Loucy (cell line): ENCODE measurements at regions not wholly inside any gene's neighbourhood (a gene's known extent, or its start where the extent isn't known, plus 50 kb on each side); places are given as distances from the start of the nearest gene placed in this dataset.
"Not testable (repeated sequence)": the region's sequence is repeated elsewhere in the genome, so short reads cannot be mapped to it uniquely, and the experiment has no call there.

Source experiments
- H2AFZ ChIP-seq: fragments of 200-600 bp; sonication (generic); 2 replicates; pipeline ENCODE4 v1.6.0; 2016; ENCODE audit warnings: antibody characterized with exemption, mild to moderate bottlenecking, low read length, moderate library complexity
- H3F3A ChIP-seq: fragments of 200-600 bp; 2 replicates; pipeline ENCODE4 v1.6.0; 2016; ENCODE audit warnings: antibody characterized with exemption, low read depth, mild to moderate bottlenecking
- H3K27me3 ChIP-seq: fragments of 200-600 bp; sonication (generic); 2 replicates; pipeline ENCODE4 v1.6.1; 2014; ENCODE audit warnings: low read length, mild to moderate bottlenecking; ENCODE audit not compliant: insufficient read depth, poor library complexity, severe bottlenecking
- H3K36me3 ChIP-seq: fragments of 200-600 bp; sonication (generic); 2 replicates; pipeline ENCODE4 v1.6.1; 2016; ENCODE audit warnings: low read length; ENCODE audit not compliant: insufficient read depth
- H3K4me1 ChIP-seq: fragments of 200-600 bp; sonication (generic); 2 replicates; pipeline ENCODE4 v1.5.1; 2014; ENCODE audit warnings: low read length, mild to moderate bottlenecking; ENCODE audit not compliant: insufficient read depth, poor library complexity, severe bottlenecking
- H3K4me2 ChIP-seq: fragments of 200-600 bp; sonication (generic); 2 replicates; pipeline ENCODE4 v1.6.0; 2014; ENCODE audit warnings: antibody characterized with exemption, low read length, low read depth, mild to moderate bottlenecking; ENCODE audit not compliant: poor library complexity, severe bottlenecking
- H3K4me3 ChIP-seq: fragments of 200-600 bp; sonication (generic); 2 replicates; pipeline ENCODE4 v1.5.1; 2014; ENCODE audit warnings: low read length, mild to moderate bottlenecking, mixed read lengths; ENCODE audit not compliant: poor library complexity, severe bottlenecking
- H3K79me2 ChIP-seq: fragments of 200-600 bp; sonication (generic); 2 replicates; pipeline ENCODE4 v1.6.1; 2014; ENCODE audit warnings: low read length; ENCODE audit not compliant: insufficient read depth
- H3K9ac ChIP-seq: fragments of 200-600 bp; sonication (generic); 2 replicates; pipeline ENCODE4 v1.6.0; 2014; ENCODE audit warnings: mild to moderate bottlenecking, low read depth, low read length, moderate library complexity; ENCODE audit not compliant: poor library complexity, severe bottlenecking
- H3K9me2 ChIP-seq: fragments of 200-600 bp; sonication (generic); replicated peaks from 2 replicates; pipeline ENCODE4 v1.6.1; 2016; ENCODE audit warnings: low read depth, low read length, mixed read lengths
- H3K9me3 ChIP-seq: fragments of 200-600 bp; sonication (generic); 2 replicates; pipeline ENCODE4 v1.6.1; 2014; ENCODE audit warnings: mild to moderate bottlenecking, antibody characterized with exemption, low read length, low read depth; ENCODE audit not compliant: insufficient read depth
- H4K20me1 ChIP-seq: fragments of 200-600 bp; sonication (generic); 2 replicates; pipeline ENCODE4 v1.6.0; 2014; ENCODE audit warnings: antibody characterized with exemption, low read length, mild to moderate bottlenecking; ENCODE audit not compliant: insufficient read depth, poor library complexity, severe bottlenecking
- EZH2phosphoT487 ChIP-seq: fragments of 200-600 bp; IDR thresholded peaks from 2 replicates; pipeline ENCODE4 v1.6.1; 2018; ENCODE audit warnings: antibody characterized with exemption, mild to moderate bottlenecking, moderate library complexity, borderline replicate concordance
- TF ChIP-seq, protein P1 (sequence below): fragments of 200-600 bp; sonication (generic); conservative IDR thresholded peaks from 2 replicates; pipeline ENCODE4 v1.5.1; 2014; ENCODE audit warnings: mild to moderate bottlenecking, antibody characterized with exemption, low read length

DNA sequence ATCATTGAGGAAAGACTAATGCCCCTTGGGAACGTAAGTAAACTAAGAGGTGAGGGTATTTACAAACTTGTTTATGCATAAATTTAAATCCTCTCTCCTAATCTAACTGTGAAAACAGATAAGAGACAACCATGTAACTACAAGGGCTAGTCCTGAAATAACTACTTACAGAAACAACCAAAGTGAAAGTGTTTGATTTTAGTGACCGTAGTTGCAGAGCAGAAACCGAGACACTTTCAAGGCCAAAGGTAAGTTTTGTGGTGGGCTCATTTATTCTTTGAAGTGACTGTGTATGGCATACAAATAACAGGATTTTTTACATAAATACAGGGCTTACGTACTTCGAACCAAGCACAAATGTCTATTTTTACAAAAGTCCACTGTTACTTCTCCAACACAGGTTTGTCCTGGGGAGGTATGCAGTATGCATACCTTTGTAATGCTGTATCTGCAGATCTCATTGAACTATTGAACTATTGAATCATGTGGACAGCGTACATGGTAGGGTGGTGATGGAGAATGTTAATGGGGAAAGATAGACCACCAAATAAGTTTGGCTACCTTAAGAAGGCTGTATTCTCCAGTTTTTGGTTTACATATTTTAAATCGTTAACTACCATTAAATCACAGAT is 99.6 kb upstream of the RBMS3 start:
- no peaks in the 10 kb centered on the region for H3K27me3 ChIP-seq
- no peak for TF ChIP-seq EZH2phosphoT487
- TF ChIP-seq, protein P1, sequence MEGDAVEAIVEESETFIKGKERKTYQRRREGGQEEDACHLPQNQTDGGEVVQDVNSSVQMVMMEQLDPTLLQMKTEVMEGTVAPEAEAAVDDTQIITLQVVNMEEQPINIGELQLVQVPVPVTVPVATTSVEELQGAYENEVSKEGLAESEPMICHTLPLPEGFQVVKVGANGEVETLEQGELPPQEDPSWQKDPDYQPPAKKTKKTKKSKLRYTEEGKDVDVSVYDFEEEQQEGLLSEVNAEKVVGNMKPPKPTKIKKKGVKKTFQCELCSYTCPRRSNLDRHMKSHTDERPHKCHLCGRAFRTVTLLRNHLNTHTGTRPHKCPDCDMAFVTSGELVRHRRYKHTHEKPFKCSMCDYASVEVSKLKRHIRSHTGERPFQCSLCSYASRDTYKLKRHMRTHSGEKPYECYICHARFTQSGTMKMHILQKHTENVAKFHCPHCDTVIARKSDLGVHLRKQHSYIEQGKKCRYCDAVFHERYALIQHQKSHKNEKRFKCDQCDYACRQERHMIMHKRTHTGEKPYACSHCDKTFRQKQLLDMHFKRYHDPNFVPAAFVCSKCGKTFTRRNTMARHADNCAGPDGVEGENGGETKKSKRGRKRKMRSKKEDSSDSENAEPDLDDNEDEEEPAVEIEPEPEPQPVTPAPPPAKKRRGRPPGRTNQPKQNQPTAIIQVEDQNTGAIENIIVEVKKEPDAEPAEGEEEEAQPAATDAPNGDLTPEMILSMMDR: no peak
- H4K20me1 ChIP-seq: no peaks in the 10 kb centered on the region
- H3K4me2 ChIP-seq: no peak overlapping the region
- no peaks in the 10 kb centered on the region for H3K79me2 ChIP-seq
- H3K9ac ChIP-seq: no peak overlapping the region
- H3F3A ChIP-seq: no peaks in the 10 kb centered on the region
- H3K9me3 ChIP-seq: no peaks in the 10 kb centered on the region
- no peaks in the 10 kb centered on the region for H3K36me3 ChIP-seq
- no peaks in the 10 kb centered on the region for H3K4me1 ChIP-seq
- H2AFZ ChIP-seq: no peak overlapping the region
- H3K9me2 ChIP-seq: no peaks in the 10 kb centered on the region
- no peak overlapping the region for H3K4me3 ChIP-seq

- no peak overlapping the region for H3K9ac ChIP-seq
- H3K9me3 ChIP-seq: no peaks in the 10 kb centered on the region
- H3K4me2 ChIP-seq: no peak overlapping the region
- H3F3A ChIP-seq: no peaks in the 10 kb centered on the region
- H3K79me2 ChIP-seq: no peaks in the 10 kb centered on the region
- H3K27me3 ChIP-seq: no peaks in the 10 kb centered on the region
- no peaks in the 10 kb centered on the region for H3K4me1 ChIP-seq
- no peaks in the 10 kb centered on the region for H4K20me1 ChIP-seq
- H3K4me3 ChIP-seq: no peak overlapping the region
- TF ChIP-seq EZH2phosphoT487: no peak
- TF ChIP-seq, protein P1: no peak
- no peak overlapping the region for H2AFZ ChIP-seq
- H3K9me2 ChIP-seq: no peaks in the 10 kb centered on the region
- H3K36me3 ChIP-seq: no peaks in the 10 kb centered on the region
Observed at GRCh38 chr3:29181872-29182271, 99.0 kb upstream of the RBMS3 start.

GRCh38 chr3:29182828-29183227 is 98.0 kb upstream of the RBMS3 start:
- H3K4me3 ChIP-seq, H3K36me3 ChIP-seq, H2AFZ ChIP-seq, H3F3A ChIP-seq, H4K20me1 ChIP-seq, H3K9ac ChIP-seq, H3K79me2 ChIP-seq, H3K4me1 ChIP-seq, H3K9me2 ChIP-seq, H3K9me3 ChIP-seq, H3K4me2 ChIP-seq, H3K27me3 ChIP-seq: not testable (repeated sequence)

DNA sequence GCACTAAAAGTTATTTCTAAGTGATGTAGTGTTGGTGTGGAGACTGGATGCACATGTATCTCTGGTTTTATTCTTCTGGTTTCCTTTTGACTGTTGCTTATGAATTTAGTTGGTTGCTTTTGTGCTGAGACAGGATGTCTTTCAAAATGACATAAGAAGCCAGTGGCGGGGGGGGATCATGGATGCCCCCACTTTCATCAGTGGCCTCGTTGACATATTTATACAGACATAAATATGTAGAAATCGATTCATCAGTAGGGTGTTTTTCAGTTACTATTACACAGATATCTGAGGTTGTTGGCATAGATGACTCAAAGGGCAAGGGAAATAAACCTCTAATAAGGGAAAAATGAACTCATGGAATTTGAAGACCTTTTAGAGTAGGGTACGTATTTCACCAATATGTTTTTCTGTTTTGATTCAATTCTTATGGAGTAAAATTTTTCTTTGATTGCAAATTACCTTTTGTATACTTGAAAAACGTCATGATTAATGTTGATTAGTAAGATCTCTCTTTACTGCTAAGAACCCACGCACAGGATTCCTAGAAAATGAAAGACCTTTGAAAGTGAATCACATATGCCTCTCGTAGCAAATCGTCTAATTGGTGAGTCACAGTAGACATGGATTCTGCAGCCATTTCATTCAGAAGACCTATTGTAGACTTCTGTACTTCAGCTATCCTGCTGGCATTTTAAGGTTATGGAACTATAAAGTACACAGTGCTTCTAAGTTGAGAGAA is 97.4 kb upstream of the RBMS3 start:
- no peak overlapping the region for H2AFZ ChIP-seq
- H3K36me3 ChIP-seq: no peaks in the 10 kb centered on the region
- H3K4me2 ChIP-seq: no peak overlapping the region
- H3K79me2 ChIP-seq: no peaks in the 10 kb centered on the region
- H3K27me3 ChIP-seq: no peaks in the 10 kb centered on the region
- H3K4me1 ChIP-seq: no peaks in the 10 kb centered on the region
- H3K9me3 ChIP-seq: no peaks in the 10 kb centered on the region
- H3K9me2 ChIP-seq: no peaks in the 10 kb centered on the region
- no peak overlapping the region for H3K9ac ChIP-seq
- H3F3A ChIP-seq: no peaks in the 10 kb centered on the region
- TF ChIP-seq EZH2phosphoT487: no peak
- TF ChIP-seq, protein P1: no peak
- H4K20me1 ChIP-seq: no peaks in the 10 kb centered on the region
- no peak overlapping the region for H3K4me3 ChIP-seq
